SIG-M5 treated with dmso at 0.1 percent for 504 hours (cell line): ENCODE measurements at regions not wholly inside any gene's neighbourhood (a gene's known extent, or its start where the extent isn't known, plus 50 kb on each side); places are given as distances from the start of the nearest gene placed in this dataset.
"Not testable (repeated sequence)": the region's sequence is repeated elsewhere in the genome, so short reads cannot be mapped to it uniquely, and the experiment has no call there.

Source experiments
- DNase-seq: peaks from one replicate; lab custom pipeline; 2025; ENCODE audit not compliant: unreplicated experiment; lab: John Stamatoyannopoulos, UW

DNA sequence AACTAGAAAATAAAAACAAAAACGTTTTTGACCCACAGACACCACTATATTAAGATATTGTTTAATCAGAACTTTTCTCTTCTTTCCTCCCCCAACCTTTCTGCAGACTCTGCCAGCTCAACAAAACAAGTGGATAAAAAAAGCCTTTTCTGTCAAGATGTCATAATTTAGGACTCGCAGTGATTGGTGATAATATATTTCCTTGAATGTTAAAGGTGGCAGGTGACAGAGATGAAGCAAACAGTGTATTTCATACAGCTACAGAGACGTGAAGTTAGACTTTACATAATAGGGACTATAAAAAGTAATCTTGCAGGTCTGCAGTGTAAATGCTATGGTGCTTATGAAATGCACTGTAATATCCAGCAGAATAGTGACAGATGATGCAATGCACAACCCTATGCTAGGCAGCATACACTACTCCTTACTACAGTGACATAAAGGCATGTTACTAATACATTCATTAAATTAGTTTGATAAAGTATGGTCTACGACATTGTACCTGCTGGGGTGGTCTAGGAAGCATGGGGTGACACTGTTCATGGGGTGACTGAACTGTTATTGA, 326.7 kb upstream of the GRAMD2B start:
- DNase-seq: no peak

DNA sequence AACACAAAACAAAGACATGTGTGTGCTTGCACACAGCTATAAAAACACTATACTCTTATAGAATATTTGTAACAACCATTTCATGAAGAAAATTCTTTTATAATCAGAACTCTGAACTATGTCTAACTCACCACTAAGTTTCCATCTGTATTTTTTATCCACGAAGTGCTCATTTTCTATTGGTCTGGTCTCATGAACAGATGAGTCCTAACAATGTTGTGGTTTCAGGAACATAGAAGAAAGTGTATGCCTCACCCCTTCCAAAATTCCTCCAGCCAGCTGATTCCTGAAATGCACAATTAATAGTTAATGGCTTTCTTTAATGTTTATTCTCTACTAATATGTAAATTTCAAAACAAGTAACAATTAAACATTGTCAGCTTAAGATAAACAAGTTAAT, 325.3 kb upstream of the GRAMD2B start:
- DNase-seq: no peak

DNA sequence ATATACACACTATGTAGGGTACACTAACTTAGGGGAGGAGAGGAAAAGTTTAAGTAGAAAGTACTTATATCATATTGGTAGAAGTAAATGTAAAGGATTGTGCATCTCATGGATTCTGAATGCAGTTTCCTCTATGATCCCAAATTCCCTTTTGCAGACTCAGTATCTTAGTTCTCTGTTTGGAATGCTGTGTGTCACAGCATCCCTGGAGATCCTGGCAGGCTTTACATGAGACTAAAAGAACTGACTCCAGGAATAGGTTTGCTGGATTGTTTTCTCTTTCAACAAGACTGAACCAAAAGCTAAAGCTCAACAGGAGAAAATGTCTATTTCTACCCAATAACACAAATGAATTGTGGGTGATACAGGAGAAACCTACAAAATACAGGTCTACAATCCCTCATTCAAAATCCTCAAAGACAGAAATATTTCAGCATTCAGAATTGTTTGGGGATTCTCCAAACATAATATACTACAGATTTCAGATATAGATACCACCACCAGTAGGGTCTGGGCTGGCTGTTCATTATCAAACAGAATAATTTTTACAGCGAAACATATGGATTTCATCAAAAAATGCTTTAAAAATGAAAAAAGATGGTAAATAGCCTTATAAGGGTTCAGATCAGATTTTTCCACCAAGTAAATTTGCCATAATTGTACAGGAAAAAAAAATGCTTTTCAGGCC, 324.7 kb upstream of the GRAMD2B start:
- DNase-seq: no peak

DNA sequence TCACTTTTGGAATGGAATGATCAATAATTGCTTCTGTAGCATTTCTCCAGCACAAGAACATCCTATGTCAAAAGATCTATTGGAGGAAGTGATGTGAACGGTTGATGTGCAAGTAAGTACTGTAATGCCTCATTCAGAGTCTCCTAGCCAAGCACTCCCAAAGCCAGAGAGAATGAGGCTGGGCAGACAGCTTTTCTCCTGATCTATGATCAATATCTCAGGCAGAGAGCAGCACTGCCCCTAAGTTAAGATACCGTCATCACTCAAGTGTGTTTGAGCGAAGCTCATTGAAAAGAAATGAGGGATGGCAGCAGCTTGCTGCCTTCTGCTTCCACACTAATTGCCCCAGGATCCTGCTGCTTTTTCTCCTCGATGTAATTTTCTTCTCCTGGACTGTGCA, 324.1 kb upstream of the GRAMD2B start:
- no peak for DNase-seq

DNA sequence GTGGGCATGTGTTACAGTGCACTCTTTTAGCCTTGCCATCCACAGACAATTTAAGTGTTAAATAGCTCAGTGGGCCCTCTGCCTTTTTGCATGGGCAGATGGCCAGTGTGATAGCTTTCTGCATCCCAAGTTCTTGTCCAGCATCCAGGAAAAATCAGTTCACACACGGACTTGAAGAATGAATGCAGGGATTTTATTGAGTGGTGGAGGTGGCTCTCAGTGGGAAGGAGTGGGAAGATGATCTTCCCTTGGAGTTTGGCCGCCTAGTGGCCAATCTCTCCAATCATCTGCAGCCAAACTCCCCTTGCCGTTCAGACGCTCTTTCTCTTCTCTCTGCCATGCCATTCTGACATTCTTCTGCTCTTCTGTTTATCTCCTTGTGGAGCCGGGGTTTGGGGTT, 322.4 kb upstream of the GRAMD2B start:
- no peak for DNase-seq

DNA sequence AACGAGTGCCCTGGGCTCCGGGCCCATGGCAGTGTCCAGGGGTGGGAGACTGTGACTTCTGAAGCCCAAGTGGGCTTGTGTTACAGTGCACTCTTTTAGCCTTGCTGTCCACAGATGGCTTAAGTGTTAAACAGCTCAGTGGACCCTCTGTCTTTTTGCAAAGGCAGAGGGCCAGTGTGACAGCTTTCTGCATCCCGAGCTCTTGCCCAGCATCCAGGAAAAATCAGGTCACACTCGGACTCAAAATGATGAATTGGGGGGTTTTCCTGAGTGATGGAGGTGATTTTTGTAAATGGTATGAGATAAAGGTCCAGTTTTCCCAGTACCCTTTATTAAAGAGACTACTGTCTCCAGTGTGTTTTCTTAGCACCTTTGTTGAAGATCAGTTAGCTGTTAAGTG, 321.3 kb upstream of the GRAMD2B start:
- no peak for DNase-seq

DNA sequence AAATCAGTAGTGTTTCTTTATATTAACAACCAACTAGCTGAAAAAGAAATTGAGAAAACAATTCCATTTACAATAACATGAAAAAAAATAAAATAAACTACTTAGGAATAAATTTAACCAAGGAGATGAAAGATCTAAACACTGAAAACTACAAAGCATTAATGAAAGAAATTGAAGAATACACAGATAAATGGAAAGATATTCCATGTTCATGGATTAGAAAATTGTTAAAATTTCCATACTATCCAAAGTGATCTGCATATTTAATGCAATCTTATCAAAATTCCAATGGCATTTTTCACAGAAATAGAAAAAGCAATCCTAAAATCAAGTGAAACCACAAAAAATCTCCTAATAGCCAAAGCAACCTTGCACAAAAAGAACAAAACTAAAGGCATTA, 320.2 kb upstream of the GRAMD2B start:
- DNase-seq: no peak

DNA sequence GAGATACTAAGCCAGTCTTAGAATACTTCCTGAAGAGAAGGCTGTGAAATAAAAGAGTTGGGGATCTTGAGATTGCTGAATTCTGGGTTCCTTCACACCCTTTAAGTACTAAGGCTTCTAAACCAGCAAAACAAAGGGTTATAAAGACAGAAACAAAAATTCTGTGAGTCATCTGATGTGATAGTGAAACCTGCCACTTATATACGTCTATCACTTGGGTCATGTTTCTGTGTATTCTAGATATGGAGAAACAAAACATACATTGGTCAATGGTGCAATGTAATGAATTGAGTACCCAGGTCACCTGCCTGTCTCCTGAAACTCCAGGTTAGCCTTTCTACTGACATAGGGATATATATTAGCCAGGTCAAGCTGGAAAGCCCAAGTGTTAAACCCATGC, 319.3 kb upstream of the GRAMD2B start:
- no peak for DNase-seq

DNA sequence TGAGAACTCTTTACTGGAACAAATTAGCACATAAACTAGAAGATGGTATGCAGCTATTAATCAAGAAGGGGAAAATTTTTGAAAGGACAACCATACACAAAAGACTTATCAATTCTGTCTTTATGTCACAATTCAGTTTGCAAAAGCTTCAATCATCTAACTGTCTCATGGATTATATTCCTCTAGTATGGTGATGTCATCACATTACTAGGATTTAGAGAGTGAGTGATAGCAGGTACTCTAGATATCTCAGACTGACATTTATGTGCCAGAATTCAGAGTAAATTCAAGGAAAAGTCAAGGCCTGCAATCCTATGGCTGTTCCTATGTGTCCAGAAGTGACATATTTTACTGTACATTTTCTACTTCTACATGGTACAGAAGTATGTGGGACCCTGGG, 318.9 kb upstream of the GRAMD2B start:
- DNase-seq: no peak

DNA sequence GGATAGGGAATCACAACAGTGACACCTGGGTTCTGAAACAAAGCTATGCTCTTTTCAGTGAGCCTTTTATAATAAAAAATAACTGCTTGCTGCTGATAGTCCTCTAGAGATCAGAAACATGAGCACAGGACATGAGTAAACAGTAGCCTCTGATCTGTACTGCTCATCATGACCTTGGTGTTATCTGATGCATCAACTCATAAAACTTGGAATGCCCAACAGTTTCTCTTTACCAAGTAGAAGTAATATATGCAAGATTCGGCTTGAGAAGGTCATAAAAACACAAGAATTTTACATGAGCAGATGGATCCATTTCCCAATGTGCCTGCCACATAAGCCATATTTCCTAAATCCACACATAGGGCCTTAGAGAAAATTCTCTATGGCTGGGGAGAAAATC, 318.3 kb upstream of the GRAMD2B start:
- no peak for DNase-seq

DNA sequence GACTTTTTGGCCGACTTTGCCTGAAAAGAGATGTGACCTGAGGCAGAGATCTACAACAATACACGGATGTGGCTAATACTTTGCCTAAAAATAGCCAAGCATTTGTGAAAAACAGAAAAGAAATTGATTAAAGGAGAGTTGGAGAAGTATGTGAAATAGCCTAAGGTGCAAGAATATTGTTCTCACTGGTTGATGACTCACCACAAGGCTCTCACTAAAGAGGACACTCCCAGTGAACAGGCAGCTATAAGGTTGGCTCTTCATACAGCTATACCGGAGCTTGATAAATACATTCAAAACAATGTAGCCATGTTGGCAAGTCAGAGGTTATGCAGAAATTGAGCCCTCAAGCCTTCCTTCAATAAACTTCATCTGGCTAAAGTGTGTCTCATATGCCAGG, 317.2 kb upstream of the GRAMD2B start:
- DNase-seq: no peak

DNA sequence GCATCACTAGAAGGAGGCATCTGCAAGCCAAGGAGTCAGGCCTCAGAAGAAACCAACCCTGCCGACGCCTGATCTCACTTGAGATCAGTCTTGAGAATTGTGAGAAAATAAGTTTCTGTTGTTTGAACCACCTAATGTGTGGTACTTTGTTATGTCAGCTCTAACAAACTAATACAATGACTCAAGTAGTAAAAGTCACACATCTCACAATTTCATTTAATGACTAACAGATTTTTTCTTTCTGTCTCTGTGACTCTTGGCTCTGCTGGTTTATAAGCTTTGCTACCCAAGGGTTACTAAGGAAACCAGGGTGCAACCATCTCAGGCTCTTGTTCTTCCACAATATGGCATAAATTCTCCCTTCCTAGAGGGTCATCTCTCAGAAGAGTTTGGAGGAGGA, 315.8 kb upstream of the GRAMD2B start:
- DNase-seq: no peak

DNA sequence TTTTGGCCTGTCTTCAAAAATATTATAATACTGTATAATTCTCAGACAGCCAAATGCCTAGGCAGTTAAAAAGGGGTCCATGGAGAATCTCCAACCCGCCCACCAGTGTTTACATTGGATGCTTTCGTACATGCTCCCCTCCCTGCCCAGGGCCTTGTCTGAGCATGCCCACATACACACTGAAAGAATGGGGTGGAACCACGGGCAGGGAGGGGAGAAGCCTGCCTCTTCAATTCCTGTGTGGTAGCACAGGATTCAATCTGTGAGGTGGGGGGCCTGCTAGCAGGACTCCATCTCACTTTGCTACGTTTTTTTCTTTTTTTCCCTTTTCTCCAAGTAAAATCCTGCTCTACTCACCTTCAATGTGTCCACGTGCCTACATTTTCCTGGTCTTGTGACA, 314.7 kb upstream of the GRAMD2B start:
- DNase-seq: no peak

DNA sequence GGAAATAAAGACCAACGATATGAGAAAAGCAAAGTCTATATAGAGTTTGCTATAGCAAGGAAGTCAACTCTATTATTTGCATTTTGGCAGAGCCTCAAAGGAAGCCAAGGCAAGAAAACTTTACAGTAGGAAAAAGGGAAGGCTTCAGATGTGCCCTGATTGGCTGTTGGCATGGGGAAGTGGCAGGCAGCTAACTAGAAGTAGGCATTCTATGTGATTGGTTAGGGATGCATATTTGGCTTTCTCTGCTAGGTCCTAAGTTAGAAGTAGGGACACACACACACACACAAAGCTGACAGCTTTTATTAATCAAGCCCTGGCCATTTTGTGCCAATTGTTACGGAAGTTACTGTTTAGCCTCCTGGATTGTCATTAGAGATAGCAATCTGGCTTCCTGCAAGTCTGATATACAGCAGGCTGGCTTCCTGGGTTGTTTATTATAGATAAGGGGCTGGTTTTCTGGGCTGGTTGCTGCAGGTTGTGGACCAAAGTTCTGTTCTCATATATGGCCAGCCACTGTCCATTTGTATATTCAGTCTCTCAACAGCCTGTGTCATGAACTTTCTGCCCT, 308.1 kb upstream of the GRAMD2B start:
- no peak for DNase-seq

DNA sequence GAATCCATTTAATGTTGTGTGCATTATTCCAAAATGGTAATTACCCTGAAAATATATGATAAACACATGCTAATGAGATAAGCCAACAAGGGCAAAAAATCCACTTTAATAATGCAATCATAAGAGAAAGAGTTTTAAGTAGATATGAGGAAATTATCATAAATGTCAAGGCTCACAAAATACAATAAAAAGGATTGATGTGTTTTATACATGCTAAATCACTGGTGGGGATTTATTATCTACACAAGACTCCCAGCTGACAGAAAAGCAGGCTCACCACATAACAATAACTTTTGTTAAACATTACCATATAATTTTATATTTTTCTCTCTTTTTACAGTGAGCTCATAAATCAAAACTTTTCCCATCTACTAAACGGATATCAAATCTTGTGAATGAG, 306.2 kb upstream of the GRAMD2B start:
- no peak for DNase-seq

DNA sequence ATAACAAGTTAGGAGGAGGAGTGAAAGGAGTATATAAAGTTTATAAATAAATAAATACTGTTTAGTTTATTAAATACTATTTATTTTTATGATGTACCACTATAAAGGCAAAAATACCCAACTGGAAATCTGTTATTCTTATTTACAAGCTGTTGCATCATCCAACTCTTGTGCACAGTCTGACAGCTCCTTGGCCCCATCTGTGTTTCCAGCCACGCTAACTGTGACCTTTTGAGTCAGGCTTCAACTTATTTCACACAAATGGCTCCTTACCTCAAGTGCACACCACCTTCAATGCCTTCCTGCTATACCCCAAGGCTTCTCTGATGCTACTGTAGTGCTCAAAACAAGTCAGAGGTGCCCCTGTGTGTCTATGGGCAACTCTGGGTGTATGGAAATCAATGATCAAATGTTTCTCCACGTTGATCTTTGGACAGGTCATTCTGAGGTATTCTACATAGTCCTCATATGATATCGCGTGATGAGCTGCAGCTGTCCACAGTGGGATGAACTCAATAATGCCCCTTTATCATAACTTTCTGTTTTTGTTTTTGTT, 303.2 kb upstream of the GRAMD2B start:
- no peak for DNase-seq

DNA sequence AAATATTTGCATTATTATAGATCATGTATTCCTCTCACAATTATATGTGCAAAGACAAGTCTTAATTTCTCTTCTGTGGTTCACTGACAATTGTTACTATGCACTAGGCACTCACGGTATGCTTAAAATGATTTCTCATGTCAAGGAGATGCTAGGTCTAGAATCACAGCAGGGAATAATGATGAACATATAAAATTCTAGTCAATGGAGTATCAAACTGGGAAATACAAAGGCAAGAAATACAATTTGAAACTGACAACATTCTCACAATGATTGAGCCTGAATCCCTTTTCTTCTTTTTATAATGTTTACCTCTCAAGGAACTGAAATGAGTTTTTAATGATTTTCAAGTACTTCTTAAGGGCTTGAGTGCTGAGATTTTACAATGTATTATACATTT, 302.3 kb upstream of the GRAMD2B start:
- no peak for DNase-seq

DNA sequence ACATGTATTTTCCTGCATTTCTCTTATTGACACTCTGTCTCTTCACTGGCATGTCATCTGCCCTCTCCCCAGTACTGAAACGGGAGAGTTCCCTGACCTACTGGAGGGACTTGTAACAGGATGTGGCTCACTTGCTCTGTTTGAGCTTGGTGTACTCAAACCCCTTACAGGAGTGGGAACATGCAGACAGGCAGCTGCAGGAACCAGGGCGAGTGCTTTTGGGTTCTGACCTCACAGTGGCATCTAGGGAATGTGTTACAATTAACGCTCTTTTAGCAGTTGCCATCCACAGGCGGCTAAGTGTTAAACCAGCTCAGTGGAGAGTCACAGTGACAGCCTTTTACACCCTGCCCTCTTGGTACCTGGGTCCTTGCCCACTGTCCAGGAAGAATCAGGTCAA, 300.3 kb upstream of the GRAMD2B start:
- no peak for DNase-seq

DNA sequence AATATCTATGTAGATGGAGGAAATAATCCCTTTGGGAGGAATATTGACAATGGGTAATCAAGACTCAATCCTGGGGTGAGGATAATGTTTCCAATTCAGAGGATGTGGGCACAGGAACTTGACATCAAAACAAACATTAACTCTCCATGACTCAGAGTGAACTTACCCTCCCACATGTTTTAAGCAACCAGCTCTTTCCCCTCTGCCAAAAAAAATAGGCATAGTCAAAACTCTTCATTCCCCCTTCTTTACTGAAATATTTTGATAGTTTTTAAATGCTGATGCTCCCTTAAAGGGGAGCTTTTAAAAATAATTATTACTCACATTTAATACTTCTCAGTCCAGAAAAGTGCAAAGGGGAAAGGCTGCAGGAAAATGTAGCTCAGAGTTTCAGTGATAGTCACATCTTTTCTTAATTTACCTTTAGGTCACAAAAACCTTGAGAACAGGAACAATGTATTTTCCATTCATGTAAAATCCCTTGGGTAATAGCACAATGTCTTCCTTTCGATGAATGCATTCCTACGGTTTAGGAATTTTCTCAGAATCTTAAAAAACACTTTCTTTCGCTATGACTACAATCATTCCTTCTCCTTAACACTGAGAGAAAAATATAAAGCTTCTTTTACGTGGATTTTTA, 298.4 kb upstream of the GRAMD2B start:
- no peak for DNase-seq

DNA sequence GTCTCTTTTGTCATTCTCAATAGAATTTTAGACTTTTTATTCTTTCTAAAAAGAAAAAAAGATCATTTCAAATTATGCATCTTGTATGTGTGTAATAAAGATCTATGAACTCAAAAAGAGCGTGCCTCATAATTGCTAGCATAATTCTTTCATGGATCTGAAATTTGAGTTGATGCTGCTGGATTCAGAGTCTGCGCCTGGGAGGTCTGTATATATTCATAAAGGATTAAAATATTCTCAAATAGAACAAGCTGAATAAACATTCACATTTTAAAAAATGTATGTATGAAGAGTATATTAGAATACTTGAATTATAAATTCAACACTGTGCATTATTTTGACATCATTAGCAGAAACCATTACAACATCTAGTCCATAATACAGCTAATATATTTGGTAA, 297.8 kb upstream of the GRAMD2B start:
- no peak for DNase-seq

DNA sequence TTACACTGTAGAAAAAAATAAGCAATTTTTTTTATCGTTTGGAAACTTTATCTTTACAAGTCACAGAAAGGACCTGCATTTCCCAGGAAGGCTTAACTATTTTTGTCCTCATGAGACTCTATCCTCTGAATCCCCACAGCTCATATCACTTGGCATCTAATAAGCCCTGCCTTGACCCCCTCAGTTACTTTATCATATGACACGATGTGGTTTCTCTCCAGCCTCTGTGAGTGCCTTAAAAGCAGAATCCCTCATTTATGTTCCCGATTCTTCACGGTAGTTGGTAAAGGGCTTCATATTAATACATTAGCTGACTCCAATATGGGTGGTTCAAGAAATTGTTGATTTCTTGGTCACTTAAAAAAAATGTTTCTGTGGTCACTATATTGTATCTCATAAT, 296.6 kb upstream of the GRAMD2B start:
- no peak for DNase-seq

DNA sequence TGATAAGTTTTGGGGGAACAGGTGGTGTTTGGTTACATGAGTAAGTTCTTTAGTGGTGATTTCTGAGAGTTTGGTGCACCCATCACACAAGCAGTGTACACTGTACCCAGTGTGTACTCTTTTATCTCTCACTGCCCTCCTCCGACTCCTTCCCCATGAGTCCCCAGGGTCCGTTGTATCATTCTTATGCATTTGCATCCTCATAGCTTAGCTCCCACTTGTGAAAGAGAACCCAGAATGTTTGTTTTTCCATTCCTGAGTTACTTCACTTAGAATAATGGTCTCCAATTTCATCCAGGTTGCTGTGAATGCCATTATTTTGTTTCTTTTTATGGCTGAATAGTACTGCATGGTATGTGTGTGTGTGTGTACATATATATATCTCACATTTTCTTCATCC, 295.8 kb upstream of the GRAMD2B start:
- DNase-seq: not testable (repeated sequence)
